ENCODE measurements at regions not wholly inside any gene's neighbourhood (a gene's known extent, or its start where the extent isn't known, plus 50 kb on each side); places are given as distances from the start of the nearest gene placed in this dataset.
A peak's percentile ranks its signal among the peaks of the same experiment; 100 is the strongest.
"Not testable (repeated sequence)": the region's sequence is repeated elsewhere in the genome, so short reads cannot be mapped to it uniquely, and the experiment has no call there.

GRCh38 chr20:17837179-17837578 is 131.4 kb downstream of the SNX5 start:
- DNase-seq (ENCODE audit: low read depth) = no peak

- peak; percentile 76 for DNase-seq (ENCODE audit: low read depth)
Observed at GRCh38 chr20:17836303-17836861, 132.2 kb downstream of the SNX5 start.

- no peak for DNase-seq (ENCODE audit: low read depth)
Observed at GRCh38 chr20:17835934-17836300, 132.7 kb downstream of the SNX5 start.

- DNase-seq (ENCODE audit: low read depth) = peak; percentile 83
Observed at GRCh38 chr20:17835240-17835933, 133.2 kb downstream of the SNX5 start.

- no peak for DNase-seq (ENCODE audit: low read depth)
Observed at GRCh38 chr20:17834804-17835203, 133.8 kb downstream of the SNX5 start.

GRCh38 chr20:17833036-17833674 is 133.4 kb downstream of the BANF2 start:
- no peak for DNase-seq (ENCODE audit: low read depth)

GRCh38 chr20:17832236-17832915 is 132.6 kb downstream of the BANF2 start:
- no peak for DNase-seq (ENCODE audit: low read depth)

- DNase-seq (ENCODE audit: low read depth) = no peak
Observed at GRCh38 chr20:17828598-17829144, 128.9 kb downstream of the BANF2 start.

- no peak for DNase-seq (ENCODE audit: low read depth)
Observed at GRCh38 chr20:17827759-17828559, 128.2 kb downstream of the BANF2 start.

- no peak for DNase-seq (ENCODE audit: low read depth)
Observed at GRCh38 chr20:17827079-17827478, 127.3 kb downstream of the BANF2 start.

- DNase-seq (ENCODE audit: low read depth) = no peak
Observed at GRCh38 chr20:17825960-17826843, 126.4 kb downstream of the BANF2 start.

GRCh38 chr20:17825252-17825959 is 125.6 kb downstream of the BANF2 start:
- no peak for DNase-seq (ENCODE audit: low read depth)

GRCh38 chr20:17824676-17825251 is 125.0 kb downstream of the BANF2 start:
- no peak for DNase-seq (ENCODE audit: low read depth)

GRCh38 chr20:17823409-17824144 is 123.8 kb downstream of the BANF2 start:
- DNase-seq (ENCODE audit: low read depth) = no peak

GRCh38 chr20:17822540-17823408 is 123.0 kb downstream of the BANF2 start:
- DNase-seq (ENCODE audit: low read depth) = no peak

GRCh38 chr20:17822039-17822438 is 122.3 kb downstream of the BANF2 start:
- DNase-seq (ENCODE audit: low read depth) = peak; percentile 55

- not testable (repeated sequence) for DNase-seq (ENCODE audit: low read depth)
Observed at GRCh38 chr20:17821606-17822005, 121.8 kb downstream of the BANF2 start.
